ENCODE measurements at regions not wholly inside any gene's neighbourhood (a gene's known extent, or its start where the extent isn't known, plus 50 kb on each side); places are given as distances from the start of the nearest gene placed in this dataset.

DNA sequence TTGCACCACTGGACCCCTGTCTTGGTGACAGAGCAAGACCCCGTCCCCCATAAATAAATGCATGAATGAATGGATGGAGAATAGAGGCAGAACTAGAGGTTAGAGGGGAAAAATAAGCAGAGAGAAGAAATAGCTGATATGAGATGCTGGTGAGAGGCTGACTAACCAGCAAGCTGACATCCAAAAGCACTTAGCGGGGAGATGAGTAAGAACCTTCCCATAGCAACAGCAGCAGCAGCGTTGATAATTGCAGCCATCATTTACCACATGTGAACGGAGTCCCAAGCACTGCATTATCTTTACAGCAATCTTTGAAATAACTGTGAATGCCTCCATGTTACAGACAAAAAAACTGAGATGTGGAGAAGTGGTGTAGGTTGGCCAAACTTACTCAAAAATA, 777.3 kb upstream of the EEF2KMT start:
- no peak for TF ChIP-seq POLR2A (IDR thresholded peaks at IDR 0.05)
- TF ChIP-seq, protein P1, sequence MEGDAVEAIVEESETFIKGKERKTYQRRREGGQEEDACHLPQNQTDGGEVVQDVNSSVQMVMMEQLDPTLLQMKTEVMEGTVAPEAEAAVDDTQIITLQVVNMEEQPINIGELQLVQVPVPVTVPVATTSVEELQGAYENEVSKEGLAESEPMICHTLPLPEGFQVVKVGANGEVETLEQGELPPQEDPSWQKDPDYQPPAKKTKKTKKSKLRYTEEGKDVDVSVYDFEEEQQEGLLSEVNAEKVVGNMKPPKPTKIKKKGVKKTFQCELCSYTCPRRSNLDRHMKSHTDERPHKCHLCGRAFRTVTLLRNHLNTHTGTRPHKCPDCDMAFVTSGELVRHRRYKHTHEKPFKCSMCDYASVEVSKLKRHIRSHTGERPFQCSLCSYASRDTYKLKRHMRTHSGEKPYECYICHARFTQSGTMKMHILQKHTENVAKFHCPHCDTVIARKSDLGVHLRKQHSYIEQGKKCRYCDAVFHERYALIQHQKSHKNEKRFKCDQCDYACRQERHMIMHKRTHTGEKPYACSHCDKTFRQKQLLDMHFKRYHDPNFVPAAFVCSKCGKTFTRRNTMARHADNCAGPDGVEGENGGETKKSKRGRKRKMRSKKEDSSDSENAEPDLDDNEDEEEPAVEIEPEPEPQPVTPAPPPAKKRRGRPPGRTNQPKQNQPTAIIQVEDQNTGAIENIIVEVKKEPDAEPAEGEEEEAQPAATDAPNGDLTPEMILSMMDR (IDR thresholded peaks at IDR 0.05), result no peak

Data from heart left ventricle (tissue), 13 donors.